ENCODE measurements at regions not wholly inside any gene's neighbourhood (a gene's known extent, or its start where the extent isn't known, plus 50 kb on each side); places are given as distances from the start of the nearest gene placed in this dataset.
A peak's percentile ranks its signal among the peaks of the same experiment; 100 is the strongest.

DNA sequence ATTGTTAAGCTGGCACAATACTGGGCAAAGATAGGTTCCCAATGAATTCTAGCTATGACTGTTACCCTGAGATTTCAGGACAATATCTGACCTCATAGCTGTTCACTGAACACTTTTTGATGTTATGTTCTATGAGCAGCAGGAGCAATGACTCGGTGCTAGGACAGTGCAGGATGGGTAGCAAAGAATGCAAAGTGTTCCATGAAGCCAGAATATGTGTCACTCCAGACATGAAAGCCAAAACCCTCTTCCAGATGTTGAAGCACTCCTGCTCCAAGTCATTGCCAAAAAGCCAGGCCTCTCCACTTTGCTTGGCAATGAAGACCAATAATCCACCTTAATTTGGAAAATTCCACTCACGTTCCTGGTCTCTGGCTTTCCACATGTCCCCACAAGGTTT is 300.9 kb upstream of the CPEB2 start:
- H3K27me3 ChIP-seq: no peaks in the 10 kb centered on the region
- TF ChIP-seq POLR2AphosphoS5 (IDR thresholded peaks at IDR 0.05; ENCODE audit: insufficient read depth in 1 of 2, low read depth in 1 of 2) (no peak), POLR2A (IDR thresholded peaks at IDR 0.05) (no peak)
- TF ChIP-seq, protein P1, sequence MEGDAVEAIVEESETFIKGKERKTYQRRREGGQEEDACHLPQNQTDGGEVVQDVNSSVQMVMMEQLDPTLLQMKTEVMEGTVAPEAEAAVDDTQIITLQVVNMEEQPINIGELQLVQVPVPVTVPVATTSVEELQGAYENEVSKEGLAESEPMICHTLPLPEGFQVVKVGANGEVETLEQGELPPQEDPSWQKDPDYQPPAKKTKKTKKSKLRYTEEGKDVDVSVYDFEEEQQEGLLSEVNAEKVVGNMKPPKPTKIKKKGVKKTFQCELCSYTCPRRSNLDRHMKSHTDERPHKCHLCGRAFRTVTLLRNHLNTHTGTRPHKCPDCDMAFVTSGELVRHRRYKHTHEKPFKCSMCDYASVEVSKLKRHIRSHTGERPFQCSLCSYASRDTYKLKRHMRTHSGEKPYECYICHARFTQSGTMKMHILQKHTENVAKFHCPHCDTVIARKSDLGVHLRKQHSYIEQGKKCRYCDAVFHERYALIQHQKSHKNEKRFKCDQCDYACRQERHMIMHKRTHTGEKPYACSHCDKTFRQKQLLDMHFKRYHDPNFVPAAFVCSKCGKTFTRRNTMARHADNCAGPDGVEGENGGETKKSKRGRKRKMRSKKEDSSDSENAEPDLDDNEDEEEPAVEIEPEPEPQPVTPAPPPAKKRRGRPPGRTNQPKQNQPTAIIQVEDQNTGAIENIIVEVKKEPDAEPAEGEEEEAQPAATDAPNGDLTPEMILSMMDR (IDR thresholded peaks at IDR 0.05): no peak
- no peaks in the 10 kb centered on the region for H3K36me3 ChIP-seq
- H3K4me1 ChIP-seq: peaks cover 18% of the 10 kb centered on the region
- no peak overlapping the region for H3K4me3 ChIP-seq
- H3K27ac ChIP-seq: no peak overlapping the region
- intact Hi-C loops (cut with DNase I): no loop called here
- no peaks in the 10 kb centered on the region for H3K9me3 ChIP-seq
- no peak for DNase-seq (ENCODE audit: extremely low spot score in 2 of 2)

DNA sequence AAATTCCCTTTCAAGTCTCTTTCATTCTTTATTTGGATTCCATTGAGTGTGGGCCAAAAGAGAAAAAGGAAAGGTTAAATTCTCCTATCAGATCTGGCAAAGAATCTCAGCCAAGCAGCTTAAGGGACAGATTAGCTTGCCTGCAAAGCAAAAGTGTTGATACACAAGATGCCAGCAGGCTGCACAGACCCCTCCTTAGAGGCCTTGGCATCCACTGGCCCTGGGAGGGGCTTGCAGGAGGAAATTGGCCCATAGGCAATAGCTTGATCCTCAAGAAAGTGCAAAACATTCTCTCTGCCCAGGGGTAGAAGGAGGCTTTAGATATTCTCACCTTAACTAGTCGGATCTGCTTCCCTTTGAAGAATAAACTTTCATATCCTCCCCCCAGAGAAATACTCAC is 300.4 kb upstream of the CPEB2 start:
- Histone ChIP-seq H3K36me3 (no peaks in the 10 kb centered on the region), H3K4me3 (no peak overlapping the region), H3K4me1 (peaks cover 18% of the 10 kb centered on the region), H3K27ac (peak overlapping the region; percentile 15), H3K27me3 (no peaks in the 10 kb centered on the region), H3K9me3 (no peaks in the 10 kb centered on the region)
- intact Hi-C loops (cut with DNase I): no loop called here
- TF ChIP-seq, protein P1 (IDR thresholded peaks at IDR 0.05): no peak
- TF ChIP-seq POLR2AphosphoS5 (IDR thresholded peaks at IDR 0.05; ENCODE audit: insufficient read depth in 1 of 2, low read depth in 1 of 2) (no peak), POLR2A (IDR thresholded peaks at IDR 0.05) (no peak)
- DNase-seq (ENCODE audit: extremely low spot score in 2 of 2): no peak

DNA sequence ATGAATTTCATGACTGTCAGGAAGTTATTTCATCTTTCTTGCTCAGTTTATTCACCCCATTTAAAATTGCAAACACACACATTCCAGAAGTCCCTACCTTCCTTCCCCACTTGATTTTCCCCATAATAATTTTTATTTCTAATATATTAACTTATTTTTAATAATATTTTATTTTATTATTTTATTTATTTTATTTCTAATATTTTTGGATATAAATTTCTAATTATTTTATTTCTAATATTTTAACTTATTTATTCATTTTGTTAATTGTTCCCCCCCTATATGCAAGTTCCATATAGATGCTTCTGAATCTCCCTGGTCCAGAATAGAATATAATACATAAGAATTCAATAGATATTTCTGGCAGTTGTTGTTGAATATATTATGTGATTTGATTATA is 293.7 kb upstream of the CPEB2 start:
- no peak for TF ChIP-seq POLR2AphosphoS5 (IDR thresholded peaks at IDR 0.05; ENCODE audit: insufficient read depth in 1 of 2, low read depth in 1 of 2)
- TF ChIP-seq POLR2A (IDR thresholded peaks at IDR 0.05): no peak
- no peak for DNase-seq (ENCODE audit: extremely low spot score in 2 of 2)

DNA sequence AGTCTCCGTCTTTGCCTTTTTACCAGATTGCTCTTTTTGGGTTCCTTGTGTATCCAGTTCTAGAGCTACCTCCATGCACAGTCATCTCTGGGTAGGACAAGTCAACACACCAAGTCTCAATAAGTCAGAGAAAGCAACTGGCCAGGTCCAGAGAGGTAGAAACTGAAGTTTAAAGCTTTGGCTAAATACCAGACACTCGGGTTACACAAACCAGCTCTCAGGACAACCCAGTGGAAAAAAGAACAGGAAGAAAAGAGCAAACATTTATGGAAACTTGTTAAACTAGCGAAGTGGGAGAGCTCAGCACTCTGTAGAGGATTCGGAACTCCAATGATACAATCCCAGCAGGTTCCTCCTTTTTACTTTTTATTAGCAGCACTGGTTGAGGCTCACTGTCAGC is 291.0 kb upstream of the CPEB2 start:
- no peak overlapping the region for H3K4me3 ChIP-seq
- no peak overlapping the region for H3K27ac ChIP-seq
- DNase-seq (ENCODE audit: extremely low spot score in 2 of 2): no peak
- intact Hi-C loops (cut with DNase I): no loop called here
- TF ChIP-seq, protein P1 (IDR thresholded peaks at IDR 0.05): no peak
- TF ChIP-seq POLR2A (IDR thresholded peaks at IDR 0.05): no peak
- no peak for TF ChIP-seq POLR2AphosphoS5 (IDR thresholded peaks at IDR 0.05; ENCODE audit: insufficient read depth in 1 of 2, low read depth in 1 of 2)
- no peaks in the 10 kb centered on the region for H3K27me3 ChIP-seq
- no peaks in the 10 kb centered on the region for H3K36me3 ChIP-seq
- no peaks in the 10 kb centered on the region for H3K4me1 ChIP-seq
- H3K9me3 ChIP-seq: no peaks in the 10 kb centered on the region

More for the DNA sequence above, 293.7 kb upstream of the CPEB2 start:
- Histone ChIP-seq H3K27me3 (no peaks in the 10 kb centered on the region), H3K27ac (no peak overlapping the region), H3K4me3 (no peak overlapping the region), H3K4me1 (no peaks in the 10 kb centered on the region), H3K36me3 (no peaks in the 10 kb centered on the region), H3K9me3 (no peaks in the 10 kb centered on the region)
- intact Hi-C loops (cut with DNase I): no loop called here

DNA sequence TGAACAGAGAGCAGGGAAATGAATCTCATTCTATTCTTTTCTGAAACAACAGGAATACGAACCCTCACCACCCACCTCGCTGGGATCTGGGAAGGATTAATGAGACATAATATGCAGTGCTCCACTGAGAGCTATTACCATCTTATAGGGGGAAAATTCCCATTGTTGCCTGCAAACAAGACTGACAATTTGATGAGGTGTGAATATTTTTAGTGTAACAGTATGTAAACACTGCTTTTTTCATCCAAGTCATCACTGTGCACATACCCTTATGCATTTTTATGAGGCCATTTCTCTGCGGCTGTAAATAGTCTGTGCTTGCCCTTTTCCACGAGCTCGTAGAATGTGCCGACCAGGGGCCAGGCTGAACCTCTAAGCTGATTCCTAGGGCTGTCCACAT is 285.6 kb upstream of the CPEB2 start:
- Histone ChIP-seq H3K27ac (no peak overlapping the region), H3K4me1 (peaks cover 5% of the 10 kb centered on the region), H3K9me3 (no peaks in the 10 kb centered on the region), H3K36me3 (no peaks in the 10 kb centered on the region), H3K27me3 (no peaks in the 10 kb centered on the region), H3K4me3 (no peak overlapping the region)
- TF ChIP-seq, protein P1 (IDR thresholded peaks at IDR 0.05): no peak
- TF ChIP-seq POLR2AphosphoS5 (IDR thresholded peaks at IDR 0.05; ENCODE audit: insufficient read depth in 1 of 2, low read depth in 1 of 2) (no peak), POLR2A (IDR thresholded peaks at IDR 0.05) (no peak)
- no peak for DNase-seq (ENCODE audit: extremely low spot score in 2 of 2)
- intact Hi-C loops (cut with DNase I): no loop called here

Measured in vagina (tissue), 2 donors.